PC-9 (cell line): ENCODE measurements at regions not wholly inside any gene's neighbourhood (a gene's known extent, or its start where the extent isn't known, plus 50 kb on each side); places are given as distances from the start of the nearest gene placed in this dataset.

Source experiments
- BruUV-seq: library from RNA; stranded (reverse); fragments of 400-500 nt; replicated peaks from 2 replicates; lab custom pipeline; 2021; lab: Mats Ljungman, UMichigan
- CTCF ChIA-PET: fragments of 300-600 bp; sonication (Branson Sonifier 250); formaldehyde crosslinking; loops from one replicate; lab custom pipeline; 2022; ENCODE audit warnings: antibody characterized with exemption; lab: Charles Lee
- POLR2A ChIA-PET: fragments of 300-600 bp; sonication (Branson Sonifier 250); formaldehyde crosslinking; loops from one replicate; lab custom pipeline; 2022; ENCODE audit warnings: antibody characterized with exemption; ENCODE audit not compliant: unreplicated experiment; lab: Charles Lee
- DNase-seq, 2 experiments: peaks; one replicate each; pipeline versions ENCODE4 v3.0.0 to v3.0.0-alpha.2; 2015 to 2022; ENCODE audit warnings: mixed read lengths in 1 of 2
- H2AFZ ChIP-seq: fragments of 200-600 bp; sonication (generic); 2 replicates; pipeline ENCODE4 v1.8.1; 2017; ENCODE audit warnings: antibody characterized with exemption
- H3F3A ChIP-seq: fragments of 200-600 bp; sonication (generic); 2 replicates; pipeline ENCODE4 v1.8.1; 2017; ENCODE audit warnings: antibody characterized with exemption, mild to moderate bottlenecking, low read depth; ENCODE audit not compliant: insufficient read depth
- H3K27ac ChIP-seq: fragments of 200-600 bp; sonication (generic); 2 replicates; pipeline ENCODE4 v1.6.1; 2016; ENCODE audit warnings: mixed run types
- H3K27me3 ChIP-seq: fragments of 200-600 bp; sonication (generic); 2 replicates; pipeline ENCODE4 v1.6.1; 2016; ENCODE audit warnings: low read depth, mixed run types; ENCODE audit not compliant: insufficient read depth
- H3K36me3 ChIP-seq: fragments of 200-600 bp; sonication (generic); 2 replicates; pipeline ENCODE4 v1.6.1; 2016; ENCODE audit warnings: low read depth, mixed run types
- H3K4me1 ChIP-seq: fragments of 200-600 bp; sonication (generic); replicated peaks from 2 replicates; pipeline ENCODE4 v1.6.1; 2016; ENCODE audit warnings: mixed run types; ENCODE audit not compliant: insufficient read depth
- H3K4me2 ChIP-seq: fragments of 200-600 bp; sonication (generic); 2 replicates; pipeline ENCODE4 v1.6.1; 2017; ENCODE audit warnings: mixed run types
- H3K4me3 ChIP-seq: fragments of 200-600 bp; sonication (generic); 2 replicates; pipeline ENCODE4 v1.6.1; 2016; ENCODE audit warnings: mixed run types
- H3K79me2 ChIP-seq: fragments of 200-600 bp; sonication (generic); 2 replicates; pipeline ENCODE4 v1.6.1; 2017; ENCODE audit warnings: low read depth, mixed run types
- H3K9me2 ChIP-seq: fragments of 200-600 bp; sonication (generic); 2 replicates; pipeline ENCODE4 v1.8.1; 2017; ENCODE audit warnings: mild to moderate bottlenecking; ENCODE audit not compliant: insufficient read depth
- H3K9me3 ChIP-seq: fragments of 200-600 bp; sonication (generic); 2 replicates; pipeline ENCODE4 v1.8.1; 2016; ENCODE audit warnings: low read depth; ENCODE audit not compliant: insufficient read depth
- H4K20me1 ChIP-seq: fragments of 200-600 bp; sonication (generic); 2 replicates; pipeline ENCODE4 v1.8.1; 2017; ENCODE audit not compliant: insufficient read depth
- EZH2 ChIP-seq: fragments of 200-600 bp; sonication (generic); IDR thresholded peaks from 2 replicates; pipeline ENCODE4 v1.8.0; 2017; ENCODE audit warnings: antibody characterized with exemption, low read depth
- intact Hi-C: fragments of 100-400 bp; cut with micrococcal nuclease; formaldehyde crosslinking; loops from one replicate; pipeline ENCODE4 v1.10.0; 2022; ENCODE audit not compliant: unreplicated experiment
- TF ChIP-seq, protein P1 (sequence below): fragments of 200-600 bp; sonication (generic); conservative IDR thresholded peaks from 2 replicates; pipeline ENCODE4 v1.6.1; 2017; ENCODE audit warnings: mixed run types, antibody characterized with exemption, mild to moderate bottlenecking, moderate library complexity

DNA sequence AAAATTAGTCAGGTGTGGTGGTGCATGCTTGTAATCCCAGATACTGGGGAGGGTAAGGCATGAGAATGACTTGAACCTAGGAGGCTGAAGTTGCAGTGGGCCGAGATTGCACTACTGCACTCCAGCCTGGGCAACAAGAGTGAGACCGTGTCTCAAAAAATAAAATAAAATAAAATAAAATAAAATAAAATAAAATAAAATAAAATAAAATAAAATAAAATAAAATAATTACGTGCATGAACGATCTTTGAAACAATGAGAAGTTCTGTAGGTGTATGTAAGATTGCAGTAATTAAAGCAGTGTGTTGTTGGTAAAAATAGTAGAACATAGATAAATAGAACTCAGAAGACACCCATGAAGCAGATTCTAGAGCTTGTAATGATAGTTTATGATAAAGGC lies 348.5 kb downstream of the ANKRD30A start:
- no peaks in the 10 kb centered on the region for H3K36me3 ChIP-seq
- intact Hi-C loops = no loop called here
- no peak overlapping the region for H3K4me3 ChIP-seq
- ChIA-PET CTCF (no interaction called here), POLR2A (no interaction called here)
- no peaks in the 10 kb centered on the region for H3K9me3 ChIP-seq
- H3K4me1 ChIP-seq = no peaks in the 10 kb centered on the region
- H3K4me2 ChIP-seq = no peak overlapping the region
- no peaks in the 10 kb centered on the region for H3F3A ChIP-seq
- TF ChIP-seq, protein P1, sequence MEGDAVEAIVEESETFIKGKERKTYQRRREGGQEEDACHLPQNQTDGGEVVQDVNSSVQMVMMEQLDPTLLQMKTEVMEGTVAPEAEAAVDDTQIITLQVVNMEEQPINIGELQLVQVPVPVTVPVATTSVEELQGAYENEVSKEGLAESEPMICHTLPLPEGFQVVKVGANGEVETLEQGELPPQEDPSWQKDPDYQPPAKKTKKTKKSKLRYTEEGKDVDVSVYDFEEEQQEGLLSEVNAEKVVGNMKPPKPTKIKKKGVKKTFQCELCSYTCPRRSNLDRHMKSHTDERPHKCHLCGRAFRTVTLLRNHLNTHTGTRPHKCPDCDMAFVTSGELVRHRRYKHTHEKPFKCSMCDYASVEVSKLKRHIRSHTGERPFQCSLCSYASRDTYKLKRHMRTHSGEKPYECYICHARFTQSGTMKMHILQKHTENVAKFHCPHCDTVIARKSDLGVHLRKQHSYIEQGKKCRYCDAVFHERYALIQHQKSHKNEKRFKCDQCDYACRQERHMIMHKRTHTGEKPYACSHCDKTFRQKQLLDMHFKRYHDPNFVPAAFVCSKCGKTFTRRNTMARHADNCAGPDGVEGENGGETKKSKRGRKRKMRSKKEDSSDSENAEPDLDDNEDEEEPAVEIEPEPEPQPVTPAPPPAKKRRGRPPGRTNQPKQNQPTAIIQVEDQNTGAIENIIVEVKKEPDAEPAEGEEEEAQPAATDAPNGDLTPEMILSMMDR = no peak
- no peak for TF ChIP-seq EZH2
- DNase-seq = no peak
- H3K9me2 ChIP-seq = no peaks in the 10 kb centered on the region
- H3K27me3 ChIP-seq = no peaks in the 10 kb centered on the region
- H2AFZ ChIP-seq = no peak overlapping the region
- H3K27ac ChIP-seq = no peak overlapping the region
- H4K20me1 ChIP-seq = no peaks in the 10 kb centered on the region
- H3K79me2 ChIP-seq = no peaks in the 10 kb centered on the region
- BruUV-seq = no TSS peak

DNA sequence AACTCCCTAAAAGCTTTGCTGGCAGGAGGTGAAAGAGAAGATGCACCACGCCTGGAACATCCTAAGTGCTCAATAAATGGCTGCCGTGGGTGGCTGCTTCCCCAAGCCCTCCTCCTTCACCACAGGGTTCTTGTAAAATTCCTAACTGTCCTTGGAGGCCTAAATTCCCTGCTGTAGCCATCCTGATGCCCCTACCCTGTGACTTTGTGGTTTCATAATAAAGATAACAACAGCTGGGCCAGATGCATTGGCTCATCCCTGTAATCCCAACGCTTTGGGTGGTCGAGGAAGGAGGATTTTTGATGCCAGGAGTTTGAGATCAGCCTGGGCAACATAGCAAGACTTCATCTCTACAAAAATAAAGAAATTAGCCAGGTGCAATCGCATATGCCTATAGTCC lies 341.8 kb downstream of the ANKRD30A start:
- TF ChIP-seq, protein P1 = no peak
- no peak for TF ChIP-seq EZH2
- Histone ChIP-seq H3K9me3 (no peaks in the 10 kb centered on the region), H3K9me2 (no peaks in the 10 kb centered on the region), H3K27me3 (no peaks in the 10 kb centered on the region; the same call in 1 of the 2 replicates), H3K4me1 (no peaks in the 10 kb centered on the region), H4K20me1 (no peaks in the 10 kb centered on the region), H3K36me3 (no peaks in the 10 kb centered on the region), H3K27ac (no peak overlapping the region), H3K79me2 (no peaks in the 10 kb centered on the region), H3F3A (no peaks in the 10 kb centered on the region), H2AFZ (no peak overlapping the region), H3K4me3 (no peak overlapping the region), H3K4me2 (no peak overlapping the region)
- no peak for DNase-seq
- intact Hi-C loops = no loop called here
- ChIA-PET CTCF (no interaction called here), POLR2A (no interaction called here)
- no TSS peak for BruUV-seq

DNA sequence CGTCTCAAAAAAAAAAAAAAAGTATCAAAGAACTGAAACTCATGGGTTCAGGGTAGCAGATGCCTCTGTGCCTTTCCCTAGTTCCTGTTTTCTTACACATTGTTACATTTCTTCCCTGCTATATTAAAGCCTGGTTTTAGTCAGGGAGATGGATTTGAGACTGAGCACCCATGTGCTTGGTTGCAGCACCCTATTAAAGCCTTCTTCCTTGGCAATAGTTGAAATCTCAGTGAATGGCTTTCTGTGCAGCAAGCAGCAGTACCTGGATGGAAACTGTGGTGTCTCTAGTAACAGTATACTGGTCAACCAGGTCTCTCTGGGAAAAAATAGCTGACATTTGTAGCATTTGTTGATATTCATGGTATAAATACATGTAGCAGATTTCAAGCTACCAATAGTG lies 331.1 kb downstream of the ANKRD30A start:
- BruUV-seq = no TSS peak
- no peaks in the 10 kb centered on the region for H3K79me2 ChIP-seq
- H3K4me3 ChIP-seq = no peak overlapping the region
- H3K27me3 ChIP-seq = peaks cover 25% of the 10 kb centered on the region
- no peak for DNase-seq
- TF ChIP-seq, protein P1 = no peak
- no peak for TF ChIP-seq EZH2
- H4K20me1 ChIP-seq = no peaks in the 10 kb centered on the region
- no peaks in the 10 kb centered on the region for H3F3A ChIP-seq
- no peaks in the 10 kb centered on the region for H3K36me3 ChIP-seq
- H3K4me2 ChIP-seq = no peak overlapping the region
- intact Hi-C loops = no loop called here
- H3K9me3 ChIP-seq = no peaks in the 10 kb centered on the region
- CTCF ChIA-PET = no interaction called here
- no peaks in the 10 kb centered on the region for H3K9me2 ChIP-seq
- no peaks in the 10 kb centered on the region for H3K4me1 ChIP-seq
- POLR2A ChIA-PET = no interaction called here
- no peak overlapping the region for H2AFZ ChIP-seq
- H3K27ac ChIP-seq = no peak overlapping the region
